ENCODE measurements at regions not wholly inside any gene's neighbourhood (a gene's known extent, or its start where the extent isn't known, plus 50 kb on each side); places are given as distances from the start of the nearest gene placed in this dataset.

- Histone ChIP-seq H3K27me3 (ENCODE audit: insufficient read depth, low read depth, severe bottlenecking) (no peaks in the 10 kb centered on the region), H3K36me3 (no peaks in the 10 kb centered on the region), H3K9me3 (ENCODE audit: severe bottlenecking) (no peaks in the 10 kb centered on the region), H3K27ac (no peak overlapping the region), H3K4me3 (ENCODE audit: low read depth, low read length) (no peak overlapping the region)
- no peak for DNase-seq
- TF ChIP-seq CTCF (IDR thresholded peaks at IDR 0.05; ENCODE audit: low read depth, low read length) = peak; percentile 40; the same call in 1 of the 2 replicates
Observed at GRCh38 chr4:149031399-149031798, 589.2 kb upstream of the NR3C2 start.

GRCh38 chr4:149029056-149029651 lies 586.9 kb upstream of the NR3C2 start:
- Histone ChIP-seq H3K36me3 (no peaks in the 10 kb centered on the region), H3K4me3 (ENCODE audit: low read depth, low read length) (no peak overlapping the region), H3K27ac (no peak overlapping the region), H3K9me3 (ENCODE audit: severe bottlenecking) (no peaks in the 10 kb centered on the region), H3K27me3 (ENCODE audit: insufficient read depth, low read depth, severe bottlenecking) (no peaks in the 10 kb centered on the region)
- TF ChIP-seq CTCF (IDR thresholded peaks at IDR 0.05; ENCODE audit: low read depth, low read length) = no peak
- no peak for DNase-seq

- DNase-seq = no peak
- no peak for TF ChIP-seq CTCF (IDR thresholded peaks at IDR 0.05; ENCODE audit: low read depth, low read length)
- no peaks in the 10 kb centered on the region for H3K9me3 ChIP-seq (ENCODE audit: severe bottlenecking)
- no peaks in the 10 kb centered on the region for H3K27me3 ChIP-seq (ENCODE audit: insufficient read depth, low read depth, severe bottlenecking)
- no peaks in the 10 kb centered on the region for H3K36me3 ChIP-seq
- H3K4me3 ChIP-seq (ENCODE audit: low read depth, low read length) = no peak overlapping the region
- no peak overlapping the region for H3K27ac ChIP-seq
Observed at GRCh38 chr4:149026696-149027095, 584.5 kb upstream of the NR3C2 start.

GRCh38 chr4:149017002-149017734 lies 575.0 kb upstream of the NR3C2 start:
- no peaks in the 10 kb centered on the region for H3K27me3 ChIP-seq (ENCODE audit: insufficient read depth, low read depth, severe bottlenecking)
- H3K9me3 ChIP-seq (ENCODE audit: severe bottlenecking) = no peaks in the 10 kb centered on the region
- H3K36me3 ChIP-seq = no peaks in the 10 kb centered on the region
- no peak overlapping the region for H3K27ac ChIP-seq
- no peak for TF ChIP-seq CTCF (IDR thresholded peaks at IDR 0.05; ENCODE audit: low read depth, low read length)
- DNase-seq = no peak
- H3K4me3 ChIP-seq (ENCODE audit: low read depth, low read length) = no peak overlapping the region

GRCh38 chr4:149009223-149009622 lies 567.0 kb upstream of the NR3C2 start:
- H3K36me3 ChIP-seq = no peaks in the 10 kb centered on the region
- DNase-seq = no peak
- H3K27me3 ChIP-seq (ENCODE audit: insufficient read depth, low read depth, severe bottlenecking) = no peaks in the 10 kb centered on the region
- no peak for TF ChIP-seq CTCF (IDR thresholded peaks at IDR 0.05; ENCODE audit: low read depth, low read length)
- no peaks in the 10 kb centered on the region for H3K9me3 ChIP-seq (ENCODE audit: severe bottlenecking)
- no peak overlapping the region for H3K4me3 ChIP-seq (ENCODE audit: low read depth, low read length)
- H3K27ac ChIP-seq = no peak overlapping the region

Measured in WERI-Rb-1 (cell line).